ENCODE measurements at regions not wholly inside any gene's neighbourhood (a gene's known extent, or its start where the extent isn't known, plus 50 kb on each side); places are given as distances from the start of the nearest gene placed in this dataset.

DNA sequence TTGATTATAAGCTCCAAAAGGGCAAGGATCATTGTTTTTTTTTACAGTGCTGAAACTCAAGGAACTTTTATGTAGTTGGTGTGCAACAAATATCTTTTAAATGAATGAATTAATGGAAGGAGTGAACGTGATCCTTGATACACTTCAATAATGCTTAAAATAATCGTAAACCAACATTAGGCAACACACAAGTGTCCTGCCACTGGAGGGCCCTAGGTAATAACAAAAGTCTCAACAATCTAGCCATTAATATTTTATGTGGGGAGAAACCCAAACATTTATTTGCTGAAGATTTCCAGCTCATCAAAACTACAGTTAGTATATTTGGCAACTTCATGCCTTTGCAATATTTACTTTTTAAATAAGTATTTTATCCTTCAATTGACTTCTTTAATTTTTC, 309.0 kb upstream of the FBXL7 start:
- no peak for TF ChIP-seq KDM1A (IDR thresholded peaks at IDR 0.05; ENCODE audit: borderline replicate concordance, low read length)
- TF ChIP-seq TEAD4 (IDR thresholded peaks at IDR 0.05; ENCODE audit: low read depth, low read length): no peak
- TF ChIP-seq, protein P1, sequence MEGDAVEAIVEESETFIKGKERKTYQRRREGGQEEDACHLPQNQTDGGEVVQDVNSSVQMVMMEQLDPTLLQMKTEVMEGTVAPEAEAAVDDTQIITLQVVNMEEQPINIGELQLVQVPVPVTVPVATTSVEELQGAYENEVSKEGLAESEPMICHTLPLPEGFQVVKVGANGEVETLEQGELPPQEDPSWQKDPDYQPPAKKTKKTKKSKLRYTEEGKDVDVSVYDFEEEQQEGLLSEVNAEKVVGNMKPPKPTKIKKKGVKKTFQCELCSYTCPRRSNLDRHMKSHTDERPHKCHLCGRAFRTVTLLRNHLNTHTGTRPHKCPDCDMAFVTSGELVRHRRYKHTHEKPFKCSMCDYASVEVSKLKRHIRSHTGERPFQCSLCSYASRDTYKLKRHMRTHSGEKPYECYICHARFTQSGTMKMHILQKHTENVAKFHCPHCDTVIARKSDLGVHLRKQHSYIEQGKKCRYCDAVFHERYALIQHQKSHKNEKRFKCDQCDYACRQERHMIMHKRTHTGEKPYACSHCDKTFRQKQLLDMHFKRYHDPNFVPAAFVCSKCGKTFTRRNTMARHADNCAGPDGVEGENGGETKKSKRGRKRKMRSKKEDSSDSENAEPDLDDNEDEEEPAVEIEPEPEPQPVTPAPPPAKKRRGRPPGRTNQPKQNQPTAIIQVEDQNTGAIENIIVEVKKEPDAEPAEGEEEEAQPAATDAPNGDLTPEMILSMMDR (IDR thresholded peaks at IDR 0.05; ENCODE audit: control extremely low read depth in 1 of 3, insufficient read depth in 1 of 3, low read depth in 1 of 3, low read length in 3 of 3): peak in 1 of 3 experiments; percentile 11; a peak in 1 of 4 replicates
- no peak for TF ChIP-seq POLR2A (IDR thresholded peaks at IDR 0.05; ENCODE audit: control extremely low read depth in 1 of 2, low read depth in 2 of 2, low read length in 2 of 2)
- no peak for TF ChIP-seq GABPA (IDR thresholded peaks at IDR 0.05; ENCODE audit: borderline replicate concordance, insufficient read depth, low read length)
- TF ChIP-seq SP2 (IDR thresholded peaks at IDR 0.05; ENCODE audit: low read length): no peak

Measured in H1 (cell line).